ENCODE measurements at regions not wholly inside any gene's neighbourhood (a gene's known extent, or its start where the extent isn't known, plus 50 kb on each side); places are given as distances from the start of the nearest gene placed in this dataset.
"Not testable (repeated sequence)": the region's sequence is repeated elsewhere in the genome, so short reads cannot be mapped to it uniquely, and the experiment has no call there.

- not testable (repeated sequence) for TF ChIP-seq POLR2A, CTCF (IDR thresholded peaks at IDR 0.05)
Observed at GRCh38 chr16:29267055-29267619, 139.4 kb downstream of the NPIPB11 start.

All from uterus (tissue), 2 donors.